Fibroblast of skin of right quadriceps (primary cell): ENCODE measurements at regions not wholly inside any gene's neighbourhood (a gene's known extent, or its start where the extent isn't known, plus 50 kb on each side); places are given as distances from the start of the nearest gene placed in this dataset.
"Not testable (repeated sequence)": the region's sequence is repeated elsewhere in the genome, so short reads cannot be mapped to it uniquely, and the experiment has no call there.

Experiments
- DNase-seq: peaks from one replicate; pipeline ENCODE4 v3.0.0-alpha.2; 2013

GRCh38 chr9:96062031-96062430, 186.5 kb downstream of the ERCC6L2 start:
- peak; percentile 67 for DNase-seq

GRCh38 chr9:96061293-96061987, 185.9 kb downstream of the ERCC6L2 start:
- DNase-seq = peak; percentile 73

- DNase-seq = no peak
These were observed 182.7 kb downstream of the ERCC6L2 start for GRCh38 chr9:96058218-96058617.

GRCh38 chr9:96057155-96057554, 181.7 kb downstream of the ERCC6L2 start:
- DNase-seq = no peak

GRCh38 chr9:96056226-96056625, 180.7 kb downstream of the ERCC6L2 start:
- no peak for DNase-seq

- DNase-seq = not testable (repeated sequence)
These were observed 178.8 kb downstream of the ERCC6L2 start for GRCh38 chr9:96054248-96054647.

- no peak for DNase-seq
These were observed 177.2 kb downstream of the ERCC6L2 start for GRCh38 chr9:96052686-96053085.

- no peak for DNase-seq
These were observed 175.9 kb downstream of the ERCC6L2 start for GRCh38 chr9:96051423-96051822.

- no peak for DNase-seq
These were observed 175.3 kb downstream of the ERCC6L2 start for GRCh38 chr9:96050861-96051155.

- no peak for DNase-seq
These were observed 174.8 kb downstream of the ERCC6L2 start for GRCh38 chr9:96050048-96050860.

- DNase-seq = no peak
These were observed 173.7 kb downstream of the ERCC6L2 start for GRCh38 chr9:96048956-96049831.

- peak; percentile 25 for DNase-seq
These were observed 172.8 kb downstream of the ERCC6L2 start for GRCh38 chr9:96048104-96048955.

GRCh38 chr9:96047741-96048103, 172.2 kb downstream of the ERCC6L2 start:
- DNase-seq = no peak

GRCh38 chr9:96047116-96047639, 171.7 kb downstream of the ERCC6L2 start:
- DNase-seq = no peak

- DNase-seq = no peak
These were observed 170.3 kb downstream of the ERCC6L2 start for GRCh38 chr9:96045811-96046210.

GRCh38 chr9:96044401-96044800, 168.9 kb downstream of the ERCC6L2 start:
- no peak for DNase-seq

- DNase-seq = no peak
These were observed 165.3 kb downstream of the ERCC6L2 start for GRCh38 chr9:96040591-96041461.

- no peak for DNase-seq
These were observed 163.4 kb downstream of the ERCC6L2 start for GRCh38 chr9:96038914-96039313.

GRCh38 chr9:96038271-96038670, 162.8 kb downstream of the ERCC6L2 start:
- no peak for DNase-seq

- no peak for DNase-seq
These were observed 159.1 kb downstream of the ERCC6L2 start for GRCh38 chr9:96034553-96035122.

GRCh38 chr9:96033896-96034295, 158.4 kb downstream of the ERCC6L2 start:
- no peak for DNase-seq
